Panc1 (cell line): ENCODE measurements at regions not wholly inside any gene's neighbourhood (a gene's known extent, or its start where the extent isn't known, plus 50 kb on each side); places are given as distances from the start of the nearest gene placed in this dataset.

ENCODE experiments used
- CTCF ChIP-seq: fragments of 450-650 bp; IDR thresholded peaks from 2 replicates; pipeline ENCODE4 v1.5.1; 2017; ENCODE audit warnings: mild to moderate bottlenecking
- POLR2AphosphoS5 ChIP-seq: IDR thresholded peaks from 2 replicates; pipeline ENCODE4 v1.6.1; 2012; ENCODE audit warnings: mild to moderate bottlenecking, low read depth, low read length, moderate library complexity
- SIN3A ChIP-seq: IDR thresholded peaks from 2 replicates; pipeline ENCODE4 v1.6.1; 2012; ENCODE audit warnings: low read depth, mild to moderate bottlenecking, low read length, moderate library complexity, borderline replicate concordance; ENCODE audit not compliant: insufficient read depth
- TCF7L2 ChIP-seq: IDR thresholded peaks from 2 replicates; pipeline ENCODE4 v1.6.1; 2011; ENCODE audit warnings: mild to moderate bottlenecking, low read depth, low read length, inconsistent platforms
- TF ChIP-seq, protein P1 (sequence below), 2 experiments: IDR thresholded peaks; 2 replicates each; pipeline ENCODE4 v1.6.1; 2011 to 2012; ENCODE audit warnings: low read depth in 2 of 2, control low read depth in 1 of 2, low read length in 1 of 2, mild to moderate bottlenecking in 1 of 2, moderate library complexity in 1 of 2; ENCODE audit not compliant: insufficient read depth in 1 of 2

- TF ChIP-seq CTCF (no peak), SIN3A (no peak), POLR2AphosphoS5 (no peak), TCF7L2 (no peak)
- TF ChIP-seq, protein P1, sequence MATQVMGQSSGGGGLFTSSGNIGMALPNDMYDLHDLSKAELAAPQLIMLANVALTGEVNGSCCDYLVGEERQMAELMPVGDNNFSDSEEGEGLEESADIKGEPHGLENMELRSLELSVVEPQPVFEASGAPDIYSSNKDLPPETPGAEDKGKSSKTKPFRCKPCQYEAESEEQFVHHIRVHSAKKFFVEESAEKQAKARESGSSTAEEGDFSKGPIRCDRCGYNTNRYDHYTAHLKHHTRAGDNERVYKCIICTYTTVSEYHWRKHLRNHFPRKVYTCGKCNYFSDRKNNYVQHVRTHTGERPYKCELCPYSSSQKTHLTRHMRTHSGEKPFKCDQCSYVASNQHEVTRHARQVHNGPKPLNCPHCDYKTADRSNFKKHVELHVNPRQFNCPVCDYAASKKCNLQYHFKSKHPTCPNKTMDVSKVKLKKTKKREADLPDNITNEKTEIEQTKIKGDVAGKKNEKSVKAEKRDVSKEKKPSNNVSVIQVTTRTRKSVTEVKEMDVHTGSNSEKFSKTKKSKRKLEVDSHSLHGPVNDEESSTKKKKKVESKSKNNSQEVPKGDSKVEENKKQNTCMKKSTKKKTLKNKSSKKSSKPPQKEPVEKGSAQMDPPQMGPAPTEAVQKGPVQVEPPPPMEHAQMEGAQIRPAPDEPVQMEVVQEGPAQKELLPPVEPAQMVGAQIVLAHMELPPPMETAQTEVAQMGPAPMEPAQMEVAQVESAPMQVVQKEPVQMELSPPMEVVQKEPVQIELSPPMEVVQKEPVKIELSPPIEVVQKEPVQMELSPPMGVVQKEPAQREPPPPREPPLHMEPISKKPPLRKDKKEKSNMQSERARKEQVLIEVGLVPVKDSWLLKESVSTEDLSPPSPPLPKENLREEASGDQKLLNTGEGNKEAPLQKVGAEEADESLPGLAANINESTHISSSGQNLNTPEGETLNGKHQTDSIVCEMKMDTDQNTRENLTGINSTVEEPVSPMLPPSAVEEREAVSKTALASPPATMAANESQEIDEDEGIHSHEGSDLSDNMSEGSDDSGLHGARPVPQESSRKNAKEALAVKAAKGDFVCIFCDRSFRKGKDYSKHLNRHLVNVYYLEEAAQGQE (IDR thresholded peaks at IDR 0.05; ENCODE audit: insufficient read depth in 1 of 2, low read depth in 2 of 2, low read length in 1 of 2), result no peak
These were observed 110.7 kb downstream of the MDH1 start for GRCh38 chr2:63699549-63699839.
